NCI-H82 treated with DMSO at 0.1 percent for 48 hours (cell line): ENCODE measurements at regions not wholly inside any gene's neighbourhood (a gene's known extent, or its start where the extent isn't known, plus 50 kb on each side); places are given as distances from the start of the nearest gene placed in this dataset.

Experiments
- DNase-seq: peaks from one replicate; lab custom pipeline; 2025; ENCODE audit not compliant: unreplicated experiment; lab: John Stamatoyannopoulos, UW

- no peak for DNase-seq
These were observed 59.5 kb upstream of the HES1 start for GRCh38 chr3:194076475-194076874.

GRCh38 chr3:194077602-194078001, 58.3 kb upstream of the HES1 start:
- DNase-seq: no peak

GRCh38 chr3:194078045-194078821, 57.7 kb upstream of the HES1 start:
- DNase-seq: no peak

GRCh38 chr3:194079702-194080172, 56.2 kb upstream of the HES1 start:
- DNase-seq: no peak

- no peak for DNase-seq
These were observed 55.5 kb upstream of the HES1 start for GRCh38 chr3:194080436-194080835.

- no peak for DNase-seq
These were observed 54.8 kb upstream of the HES1 start for GRCh38 chr3:194080913-194081800.

- no peak for DNase-seq
These were observed 54.1 kb upstream of the HES1 start for GRCh38 chr3:194081826-194082225.

GRCh38 chr3:194082743-194083636, 53.0 kb upstream of the HES1 start:
- DNase-seq: no peak

GRCh38 chr3:194083637-194084224, 52.2 kb upstream of the HES1 start:
- DNase-seq: no peak

GRCh38 chr3:194084284-194084683, 51.7 kb upstream of the HES1 start:
- no peak for DNase-seq
